IMR-90 (cell line): ENCODE measurements at regions not wholly inside any gene's neighbourhood (a gene's known extent, or its start where the extent isn't known, plus 50 kb on each side); places are given as distances from the start of the nearest gene placed in this dataset.

ENCODE experiments used
- ATAC-seq: fragments of 200-7000 bp; cut with Tn5 transposase; 2 replicates; pipeline ENCODE4 v1.9.1; 2020; ENCODE audit warnings: low read depth, mild to moderate bottlenecking, moderate library complexity
- BruUV-seq: library from RNA; stranded (reverse); fragments of 400-500 nt; replicated peaks from 2 replicates; lab custom pipeline; 2021; lab: Mats Ljungman, UMichigan
- CTCF ChIA-PET: fragments of 300-600 bp; formaldehyde crosslinking; extraction: SDS; loops from one replicate; lab custom pipeline; 2021; ENCODE audit warnings: antibody characterized with exemption; lab: Yijun Ruan, JAX
- POLR2A ChIA-PET: fragments of 300-600 bp; sonication (Branson Sonifier 250); formaldehyde crosslinking; loops from one replicate; lab custom pipeline; 2022; ENCODE audit warnings: antibody characterized with exemption; ENCODE audit not compliant: unreplicated experiment; lab: Charles Lee
- DNase-seq: peaks from one replicate; pipeline ENCODE4 v3.0.0; 2013
- H2AFZ ChIP-seq: replicated peaks from 2 replicates; pipeline ENCODE3; 2013; ENCODE audit warnings: low read length, mild to moderate bottlenecking; ENCODE audit not compliant: poor library complexity
- H2AK5ac ChIP-seq: 2 replicates; pipeline ENCODE4 v1.6.1; 2013; ENCODE audit warnings: low read depth, low read length, inconsistent platforms
- H2AK9ac ChIP-seq: replicated peaks from 2 replicates; pipeline ENCODE3; 2013; ENCODE audit warnings: mild to moderate bottlenecking, low read depth, low read length, moderate library complexity; ENCODE audit not compliant: poor library complexity
- H2BK120ac ChIP-seq: 2 replicates; pipeline ENCODE4 v1.6.1; 2013; ENCODE audit warnings: low read depth, low read length, inconsistent platforms
- H2BK15ac ChIP-seq: 3 replicates; pipeline ENCODE4 v1.6.1; 2013; ENCODE audit warnings: low read depth, low read length, inconsistent platforms
- H2BK20ac ChIP-seq: 2 replicates; pipeline ENCODE4 v1.6.1; 2013; ENCODE audit warnings: low read depth, mild to moderate bottlenecking, inconsistent platforms, low read length, moderate library complexity
- H2BK5ac ChIP-seq: 2 replicates; pipeline ENCODE4 v1.6.1; 2013; ENCODE audit warnings: mild to moderate bottlenecking, low read depth, low read length, inconsistent platforms; ENCODE audit not compliant: poor library complexity, severe bottlenecking
- H3K14ac ChIP-seq: replicated peaks from 2 replicates; pipeline ENCODE4 v1.6.1; 2013; ENCODE audit warnings: low read depth, low read length, inconsistent platforms
- H3K18ac ChIP-seq: 2 replicates; pipeline ENCODE4 v1.6.1; 2013; ENCODE audit warnings: low read depth, low read length, control low read depth
- H3K23ac ChIP-seq: 2 replicates; pipeline ENCODE4 v1.6.1; 2013; ENCODE audit warnings: low read depth, low read length, inconsistent platforms
- H3K27ac ChIP-seq: 2 replicates; pipeline ENCODE4 v1.5.1; 2013; ENCODE audit warnings: mild to moderate bottlenecking, control low read depth, low read length; ENCODE audit not compliant: insufficient read depth
- H3K27me3 ChIP-seq: 2 replicates; pipeline ENCODE4 v1.6.1; 2013; ENCODE audit warnings: low read length; ENCODE audit not compliant: control insufficient read depth, insufficient read depth
- H3K36me3 ChIP-seq: 2 replicates; pipeline ENCODE4 v1.6.1; 2013; ENCODE audit warnings: low read length, mixed read lengths; ENCODE audit not compliant: control insufficient read depth, insufficient read depth
- H3K4ac ChIP-seq: 2 replicates; pipeline ENCODE4 v1.6.1; 2013; ENCODE audit warnings: low read depth, low read length, inconsistent platforms
- H3K4me1 ChIP-seq: 2 replicates; pipeline ENCODE4 v1.6.1; 2013; ENCODE audit warnings: low read length, mixed read lengths; ENCODE audit not compliant: control insufficient read depth, insufficient read depth
- H3K4me2 ChIP-seq: 2 replicates; pipeline ENCODE4 v1.6.1; 2013; ENCODE audit warnings: low read depth, mild to moderate bottlenecking, control low read depth, low read length, moderate library complexity
- H3K4me3 ChIP-seq: 2 replicates; pipeline ENCODE4 v1.5.1; 2013; ENCODE audit warnings: low read depth, mild to moderate bottlenecking, control low read depth, low read length, moderate library complexity; ENCODE audit not compliant: insufficient read depth
- H3K56ac ChIP-seq: 2 replicates; pipeline ENCODE4 v1.6.1; 2013; ENCODE audit warnings: low read length, inconsistent platforms; ENCODE audit not compliant: insufficient read depth; ENCODE audit errors: extremely low read depth
- H3K79me1 ChIP-seq, 2 experiments: 2 replicates each; pipeline ENCODE4 v1.6.1; 2013; ENCODE audit warnings: low read length in 2 of 2, inconsistent platforms in 1 of 2, low read depth in 1 of 2
- H3K9ac ChIP-seq: 2 replicates; pipeline ENCODE4 v1.6.1; 2013; ENCODE audit warnings: low read depth, low read length, control low read depth
- H3K9me1 ChIP-seq: 2 replicates; pipeline ENCODE4 v1.6.1; 2013; ENCODE audit warnings: low read length, inconsistent platforms; ENCODE audit not compliant: insufficient read depth
- H3K9me3 ChIP-seq: 2 replicates; pipeline ENCODE4 v1.6.1; 2013; ENCODE audit warnings: low read length; ENCODE audit not compliant: control insufficient read depth, insufficient read depth
- H4K20me1 ChIP-seq: 2 replicates; pipeline ENCODE4 v1.6.1; 2013; ENCODE audit warnings: low read length, inconsistent platforms; ENCODE audit not compliant: insufficient read depth
- H4K5ac ChIP-seq: 2 replicates; pipeline ENCODE4 v1.6.1; 2013; ENCODE audit warnings: mild to moderate bottlenecking, low read depth, low read length, control low read depth
- H4K8ac ChIP-seq, 2 experiments: 2 replicates each; pipeline ENCODE4 v1.6.1; 2013; ENCODE audit warnings: low read depth in 2 of 2, low read length in 2 of 2, control low read depth in 1 of 2, inconsistent platforms in 1 of 2
- H4K91ac ChIP-seq: 2 replicates; pipeline ENCODE4 v1.6.1; 2013; ENCODE audit warnings: low read depth, low read length, inconsistent platforms; ENCODE audit not compliant: insufficient read depth
- CEBPB ChIP-seq: IDR thresholded peaks from 2 replicates; pipeline ENCODE4 v1.6.1; 2012; ENCODE audit warnings: low read depth, low read length, improper control_type of control experiment
- CHD1 ChIP-seq: IDR thresholded peaks from 2 replicates; pipeline ENCODE4 v1.6.1; 2012; ENCODE audit warnings: low read depth, low read length, improper control_type of control experiment
- RAD21 ChIP-seq: IDR thresholded peaks from 2 replicates; pipeline ENCODE4 v1.6.1; 2012; ENCODE audit warnings: low read length, improper control_type of control experiment
- RFX5 ChIP-seq: IDR thresholded peaks from 2 replicates; pipeline ENCODE4 v1.8.0; 2012; ENCODE audit warnings: low read depth, mild to moderate bottlenecking, low read length, moderate library complexity
- SMC3 ChIP-seq: fragments of 150-350 bp; IDR thresholded peaks from 2 replicates; pipeline ENCODE4 v1.6.1; 2016; ENCODE audit warnings: low read depth, mild to moderate bottlenecking, antibody characterized with exemption, low read length, moderate library complexity
- WGBS, 2 experiments: methylation state at CpG; one replicate each; pipeline versions ENCODE4 v1.1.5 to v1.1.7; 2013; ENCODE audit warnings: missing lambda C conversion rate in 2 of 2; ENCODE audit not compliant: insufficient read length in 1 of 2; ENCODE audit errors: extremely low coverage in 2 of 2; 5-methylcytosine and 5-hydroxymethylcytosine counted together
- dilution Hi-C: fragments of 300-500 bp; cut with HindIII; formaldehyde crosslinking; loops from one replicate; pipeline ENCODE4 v1.14.3; 2018; ENCODE audit warnings: low sequenced_read_pairs; ENCODE audit not compliant: unreplicated experiment
- in situ Hi-C: fragments of 300-500 bp; cut with MboI; formaldehyde crosslinking; loops from 3 replicates; pipeline ENCODE4 v1.14.3; 2019; ENCODE audit warnings: low sequenced_read_pairs, inconsistent platforms, mixed read lengths
- intact Hi-C: fragments of 100-400 bp; cut with micrococcal nuclease; formaldehyde crosslinking; loops from 2 replicates; pipeline ENCODE4 v1.10.0; 2022
- TF ChIP-seq, protein P1 (sequence below): fragments of 150-350 bp; IDR thresholded peaks from 2 replicates; pipeline ENCODE4 v1.6.1; 2017; ENCODE audit warnings: mild to moderate bottlenecking, antibody characterized with exemption, low read length, low read depth

- H3K36me3 ChIP-seq, result no peaks in the 10 kb centered on the region
- no peaks in the 10 kb centered on the region for H3K9me1 ChIP-seq
- no peak overlapping the region for H3K23ac ChIP-seq
- H3K4me3 ChIP-seq, result no peak overlapping the region
- no peak overlapping the region for H2BK20ac ChIP-seq
- ChIA-PET CTCF (interaction anchor here (1.0 kb wide), 1 partner anchor 109 kb away, joined by 3 read pairs; no protein-coding TSS in a partner anchor), POLR2A (no interaction called here)
- no peak overlapping the region for H3K4ac ChIP-seq
- no peaks in the 10 kb centered on the region for H3K27me3 ChIP-seq
- H2BK120ac ChIP-seq, result no peak overlapping the region
- H2BK5ac ChIP-seq, result no peak overlapping the region
- in situ Hi-C loops (no loop called here), intact Hi-C loops (no loop called here), dilution Hi-C loops (no loop called here)
- H2AK5ac ChIP-seq, result no peak overlapping the region
- WGBS, 2 experiments, result no CpG with 5 or more reads among the region's 3 CpGs
- H3K4me1 ChIP-seq, result peaks cover 8% of the 10 kb centered on the region
- H2AK9ac ChIP-seq, result no peak overlapping the region
- H3K9ac ChIP-seq, result no peak overlapping the region
- no peak overlapping the region for H4K91ac ChIP-seq
- H2BK15ac ChIP-seq, result no peak overlapping the region
- BruUV-seq, result no TSS peak
- no peaks in the 10 kb centered on the region for H4K20me1 ChIP-seq
- no peak overlapping the region for H3K56ac ChIP-seq
- H3K18ac ChIP-seq, result no peak overlapping the region
- H4K8ac ChIP-seq, result no peak overlapping the region
- peak; percentile 20 for DNase-seq
- H2AFZ ChIP-seq, result no peak overlapping the region
- H3K9me3 ChIP-seq, result peaks cover 6% of the 10 kb centered on the region
- no peak overlapping the region for H3K27ac ChIP-seq
- ATAC-seq, result no peak
- no peaks in the 10 kb centered on the region for H3K79me1 ChIP-seq
- no peak overlapping the region for H3K4me2 ChIP-seq
- TF ChIP-seq SMC3, result no peak
- TF ChIP-seq CHD1, result no peak
- TF ChIP-seq CEBPB, result no peak
- TF ChIP-seq, protein P1, sequence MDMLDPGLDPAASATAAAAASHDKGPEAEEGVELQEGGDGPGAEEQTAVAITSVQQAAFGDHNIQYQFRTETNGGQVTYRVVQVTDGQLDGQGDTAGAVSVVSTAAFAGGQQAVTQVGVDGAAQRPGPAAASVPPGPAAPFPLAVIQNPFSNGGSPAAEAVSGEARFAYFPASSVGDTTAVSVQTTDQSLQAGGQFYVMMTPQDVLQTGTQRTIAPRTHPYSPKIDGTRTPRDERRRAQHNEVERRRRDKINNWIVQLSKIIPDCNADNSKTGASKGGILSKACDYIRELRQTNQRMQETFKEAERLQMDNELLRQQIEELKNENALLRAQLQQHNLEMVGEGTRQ, result no peak
- no peak for TF ChIP-seq RFX5
- no peak for TF ChIP-seq RAD21
- no peak overlapping the region for H4K5ac ChIP-seq
- H3K14ac ChIP-seq, result no peak overlapping the region
Observed at GRCh38 chr6:12419631-12420272, 129.6 kb downstream of the EDN1 start.
